Head of caudate nucleus (tissue), 42 donors: ENCODE measurements at regions not wholly inside any gene's neighbourhood (a gene's known extent, or its start where the extent isn't known, plus 50 kb on each side); places are given as distances from the start of the nearest gene placed in this dataset.
A peak's percentile ranks its signal among the peaks of the same experiment; 100 is the strongest.

Experiments
- DNase-seq, 42 donors: peaks; one replicate each; pipeline versions ENCODE4 v3.0.0 to v3.0.0-alpha.2; 2020 to 2021; ENCODE audit warnings: mixed read lengths in 7 of 42
- intact Hi-C: fragments of 100-400 bp; cut with DNase I; formaldehyde crosslinking; loops from one replicate; pipeline ENCODE4 v1.15.0; 2022

DNA sequence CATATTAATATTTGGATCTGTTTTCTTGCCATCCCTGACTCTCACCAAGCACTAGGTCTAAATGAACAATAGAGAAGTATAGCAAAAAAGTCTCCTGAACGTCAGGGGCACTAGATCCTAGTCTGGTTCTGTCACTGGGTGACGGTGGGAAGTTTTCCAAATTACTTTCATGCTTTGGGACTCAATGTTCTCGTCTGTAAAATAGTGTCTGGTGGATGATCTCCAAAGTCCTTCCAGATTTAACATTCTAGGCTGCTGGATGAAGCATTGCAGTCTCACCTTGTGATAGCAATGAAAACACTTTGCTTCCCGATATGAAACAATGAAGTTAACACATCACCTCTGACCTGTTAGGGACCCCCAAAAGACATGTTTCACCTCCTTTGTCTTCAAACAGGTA is 199.3 kb downstream of the SEC61B start:
- no peak for DNase-seq
- intact Hi-C loops: no loop called here

DNA sequence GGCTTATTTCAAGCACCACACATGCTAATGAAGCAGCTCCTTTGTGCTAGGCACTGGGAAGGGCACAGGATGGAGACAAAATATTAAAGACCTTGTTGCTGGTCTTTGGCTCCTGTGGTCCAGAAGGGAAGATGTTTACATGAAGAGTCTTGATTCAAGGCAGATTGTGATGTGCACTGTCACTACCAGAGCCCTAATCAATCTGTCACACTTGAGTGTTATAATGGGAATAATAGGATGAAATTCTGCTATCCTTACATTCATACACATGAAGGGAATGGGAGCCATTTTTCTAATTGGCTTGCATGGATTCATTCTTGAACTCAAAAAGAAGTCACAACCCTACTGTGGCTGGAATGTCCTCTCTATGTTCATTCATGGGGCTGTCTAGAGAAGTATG is 203.0 kb downstream of the SEC61B start:
- no peak for DNase-seq
- intact Hi-C loops: no loop called here

DNA sequence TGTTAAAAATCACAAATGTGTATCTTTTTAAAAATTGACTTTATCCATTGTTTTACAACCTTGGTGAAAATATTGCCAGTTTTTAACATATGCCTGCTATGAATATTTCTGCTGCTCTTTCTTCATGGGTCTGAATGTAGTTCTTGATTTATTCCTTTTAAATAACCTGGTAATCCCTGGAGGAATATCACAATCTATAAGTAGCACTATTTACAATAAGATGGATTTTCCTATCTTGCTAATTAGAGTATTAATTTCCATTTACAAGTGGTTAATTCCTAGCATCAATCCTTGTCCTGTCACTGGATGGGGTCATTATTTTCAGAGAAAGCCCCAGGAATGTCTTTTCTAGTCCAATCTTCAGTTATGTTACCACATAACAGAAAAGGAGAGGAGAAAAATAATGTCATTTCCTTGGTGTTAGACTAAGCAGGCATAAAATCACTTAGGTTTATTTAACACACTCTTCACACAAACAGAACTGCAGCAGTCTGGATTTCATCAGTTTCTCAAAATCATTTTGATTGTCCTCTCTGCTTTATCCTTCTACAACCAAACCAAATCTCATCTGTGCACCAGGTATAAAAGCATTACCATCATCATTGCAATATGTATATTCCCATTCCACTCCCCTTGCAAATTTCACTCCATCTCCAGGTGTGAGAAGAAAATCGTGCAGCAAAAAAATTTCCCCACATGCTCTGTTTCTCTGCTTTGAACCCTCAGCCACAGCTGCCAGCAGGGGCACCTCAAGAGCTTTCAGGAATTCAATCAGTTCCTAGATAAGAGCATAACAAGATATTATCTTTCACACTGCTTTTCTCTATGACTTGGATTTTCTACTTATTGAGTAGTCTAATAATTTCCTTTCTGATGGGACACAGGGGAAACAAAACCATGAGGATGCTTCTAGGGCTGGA is 204.1 kb downstream of the SEC61B start:
- intact Hi-C loops: no loop called here
- DNase-seq: no peak

DNA sequence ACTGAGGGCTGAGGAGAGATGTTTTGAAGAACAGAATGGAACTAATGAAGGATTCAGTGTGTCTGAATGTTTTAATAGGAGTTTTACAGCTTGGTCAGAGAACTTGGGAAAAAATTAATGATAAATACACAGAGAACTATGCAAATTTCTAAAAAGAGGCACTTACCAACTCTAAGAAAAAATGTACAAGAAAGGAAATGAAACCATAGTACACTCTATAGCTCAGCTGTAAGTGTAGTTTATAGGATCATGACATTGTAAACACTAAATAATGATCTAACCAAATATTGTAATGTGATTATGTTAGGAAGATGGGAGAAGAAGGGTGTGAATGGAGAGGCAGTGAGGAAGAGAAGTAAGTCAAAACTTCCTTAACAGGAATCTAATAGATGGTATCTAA is 205.2 kb downstream of the SEC61B start:
- intact Hi-C loops: no loop called here
- DNase-seq: no peak

DNA sequence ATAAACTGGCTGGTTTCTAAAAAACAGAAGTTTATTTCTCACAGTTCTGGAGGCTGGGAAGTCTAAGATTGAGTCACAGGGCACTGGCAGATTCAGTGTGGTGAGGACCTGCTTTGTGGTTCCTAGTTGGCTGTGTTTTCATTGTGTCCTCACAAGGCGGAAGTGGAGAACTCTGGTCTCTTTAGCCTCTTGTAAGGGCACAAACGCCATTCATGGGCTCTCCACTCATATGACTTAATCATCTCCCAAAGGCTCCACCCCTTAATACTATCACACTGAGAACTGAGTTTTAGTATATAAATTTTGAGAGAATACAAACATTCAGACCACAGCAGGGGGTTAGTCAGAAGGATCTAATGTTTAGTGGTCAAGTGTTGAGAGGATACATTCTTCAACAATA is 208.2 kb downstream of the SEC61B start:
- DNase-seq: no peak
- intact Hi-C loops: no loop called here

DNA sequence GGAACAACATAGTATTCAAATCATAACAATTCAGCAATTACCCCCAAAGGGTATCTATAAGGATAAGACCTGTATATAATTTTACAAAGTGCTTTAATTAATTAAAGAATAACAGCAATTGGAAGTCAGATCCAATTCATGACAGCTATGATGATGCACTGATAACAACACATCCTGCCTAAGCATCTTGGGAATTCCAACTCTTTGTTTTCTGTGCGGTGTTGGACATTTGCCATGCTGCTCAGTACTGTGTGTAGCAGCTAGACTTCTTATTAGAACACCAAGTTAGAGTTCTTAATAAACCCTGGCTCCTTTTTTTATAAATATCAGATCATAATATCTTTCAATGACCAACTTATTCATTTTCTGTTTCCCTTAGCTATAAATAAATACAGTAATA is 209.0 kb downstream of the SEC61B start:
- no peak for DNase-seq
- intact Hi-C loops: no loop called here

DNA sequence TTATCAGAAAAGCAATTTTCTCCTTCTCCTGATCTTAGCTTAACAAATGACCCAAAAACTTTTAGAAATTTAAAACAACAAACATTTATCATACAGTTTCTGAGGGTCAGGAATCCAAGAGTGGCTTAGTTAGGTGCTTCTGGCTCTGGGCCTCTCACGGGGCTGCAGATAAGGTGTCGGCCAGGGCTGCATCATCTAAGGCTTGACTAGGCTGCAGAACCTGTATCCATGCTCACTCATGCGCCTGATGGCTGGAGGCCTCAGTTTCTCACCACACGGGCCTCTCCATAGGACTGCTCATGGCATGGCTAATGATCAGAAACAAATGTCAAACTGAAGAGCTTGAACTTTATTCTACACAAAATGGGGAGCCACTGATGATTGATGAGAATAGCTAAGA is 210.0 kb downstream of the SEC61B start:
- intact Hi-C loops: no loop called here

DNA sequence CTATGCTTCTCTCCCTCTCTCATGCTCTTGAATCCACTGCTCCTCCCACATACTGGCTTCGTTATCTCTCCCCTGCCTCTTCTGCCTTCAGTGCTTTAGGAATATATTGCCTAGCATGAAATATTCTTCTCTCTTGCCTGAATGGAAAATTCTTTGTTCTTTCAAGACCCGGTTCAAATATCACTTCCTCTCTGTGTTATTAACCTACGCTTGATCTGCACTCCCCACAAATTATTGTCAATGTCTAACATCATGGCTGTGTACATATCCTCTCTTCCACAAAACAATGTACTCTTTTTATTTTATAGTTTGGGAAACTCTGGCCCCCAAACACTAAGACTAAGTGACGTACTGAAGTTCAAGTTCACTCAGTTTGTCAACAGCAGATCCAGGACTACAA is 211.0 kb downstream of the SEC61B start:
- intact Hi-C loops: no loop called here
- no peak for DNase-seq

More for the DNA sequence above, 210.0 kb downstream of the SEC61B start:
- no peak for DNase-seq

DNA sequence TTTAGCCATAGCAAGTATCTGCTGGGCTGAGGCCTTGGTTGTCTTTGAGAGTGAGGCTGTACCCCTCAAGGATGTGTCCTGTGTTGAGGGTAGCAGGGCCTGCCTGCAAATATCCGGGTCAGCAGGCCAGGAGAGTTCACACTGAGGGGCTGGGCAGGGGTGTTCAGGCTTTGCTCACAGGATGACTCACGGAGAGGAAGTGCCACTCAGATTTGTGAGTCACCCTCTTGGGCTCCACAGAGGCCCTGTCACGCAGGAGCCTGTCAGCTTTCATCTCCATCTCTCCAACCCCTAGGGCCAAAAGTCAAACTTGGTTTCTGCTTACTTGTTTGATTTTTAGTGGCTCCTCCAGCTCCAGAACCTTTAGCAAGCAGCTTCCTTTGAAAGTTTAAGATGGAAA is 211.5 kb downstream of the SEC61B start:
- DNase-seq: peak in 2 of 42 donors; percentile 2 to 16
- intact Hi-C loops: no loop called here

DNA sequence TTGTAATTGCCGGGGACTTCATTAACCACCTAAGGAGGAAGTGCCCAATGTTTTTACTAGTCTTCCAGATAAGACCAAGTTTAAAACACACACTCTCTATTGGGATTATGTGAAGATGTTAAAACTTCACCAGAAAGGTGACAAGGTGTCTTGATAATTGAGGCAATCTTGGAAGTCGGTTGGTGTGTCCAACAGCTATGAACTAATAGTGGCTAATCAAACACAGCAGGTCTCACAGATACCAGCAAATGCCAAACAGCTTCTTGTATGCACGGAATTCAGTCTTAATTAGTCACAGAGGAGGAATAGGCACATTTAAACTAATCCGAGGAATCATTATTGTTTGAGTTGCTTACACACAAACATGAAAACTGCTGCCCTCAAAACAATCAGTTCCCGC is 214.5 kb downstream of the SEC61B start:
- intact Hi-C loops: no loop called here

DNA sequence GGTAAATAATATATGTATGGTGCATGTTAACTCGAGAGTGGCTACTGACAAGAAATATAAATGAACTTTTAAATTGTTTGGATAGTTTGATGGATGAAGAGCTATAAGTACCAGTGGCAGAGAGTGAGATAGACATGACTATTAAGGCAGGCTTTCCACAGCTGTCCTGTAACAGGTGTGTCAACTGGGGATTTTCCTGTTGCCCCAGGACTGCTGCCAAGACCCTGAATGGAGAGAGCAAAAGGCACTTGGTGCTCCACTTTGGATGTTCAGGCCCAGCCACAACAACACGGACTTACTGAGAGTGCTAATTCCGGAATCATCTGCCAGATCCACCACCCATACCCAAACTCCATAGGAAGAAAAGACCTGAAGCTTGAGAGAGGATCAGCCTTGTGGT is 215.1 kb downstream of the SEC61B start:
- intact Hi-C loops: no loop called here

More for the DNA sequence above, 214.5 kb downstream of the SEC61B start:
- DNase-seq: no peak

DNA sequence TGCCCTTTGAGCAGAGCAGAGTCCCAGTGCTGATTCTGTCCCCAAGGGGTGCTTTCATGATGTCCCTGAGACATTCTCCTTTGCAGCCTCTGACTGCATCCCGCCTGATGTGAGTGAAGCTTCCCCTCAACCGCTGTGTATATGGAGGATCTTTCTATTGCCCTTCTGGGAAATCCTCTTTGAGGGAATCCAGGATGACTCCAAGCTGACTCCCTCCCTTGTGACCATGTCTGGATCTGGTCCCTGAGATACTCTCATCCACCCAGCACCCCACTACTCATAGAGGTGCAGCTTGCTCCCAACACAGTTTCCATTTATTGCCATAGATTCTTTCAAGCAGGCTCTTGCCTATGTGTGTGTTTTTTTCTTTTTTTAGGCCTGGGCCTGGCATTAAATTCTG is 216.5 kb downstream of the SEC61B start:
- DNase-seq: no peak
- intact Hi-C loops: no loop called here

More for the DNA sequence above, 215.1 kb downstream of the SEC61B start:
- DNase-seq: no peak

DNA sequence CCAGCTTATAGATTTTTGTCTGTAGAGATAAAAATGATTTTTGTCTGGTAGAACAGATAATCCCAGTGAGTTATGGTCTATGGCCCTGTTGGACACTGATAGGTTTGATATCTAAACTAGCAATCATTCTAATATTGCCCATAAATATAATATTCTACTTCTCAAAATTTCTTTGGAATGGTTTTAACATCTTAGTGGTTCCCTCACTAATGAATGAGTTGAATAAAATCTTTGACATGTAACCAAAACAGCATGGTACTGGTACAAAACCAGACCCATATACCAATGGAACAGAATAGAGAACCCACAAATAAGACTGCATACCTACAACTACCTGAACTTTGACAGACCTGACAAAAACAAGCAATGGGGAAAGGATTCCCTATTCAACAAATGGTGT is 219.7 kb downstream of the SEC61B start:
- intact Hi-C loops: no loop called here
- DNase-seq: no peak

DNA sequence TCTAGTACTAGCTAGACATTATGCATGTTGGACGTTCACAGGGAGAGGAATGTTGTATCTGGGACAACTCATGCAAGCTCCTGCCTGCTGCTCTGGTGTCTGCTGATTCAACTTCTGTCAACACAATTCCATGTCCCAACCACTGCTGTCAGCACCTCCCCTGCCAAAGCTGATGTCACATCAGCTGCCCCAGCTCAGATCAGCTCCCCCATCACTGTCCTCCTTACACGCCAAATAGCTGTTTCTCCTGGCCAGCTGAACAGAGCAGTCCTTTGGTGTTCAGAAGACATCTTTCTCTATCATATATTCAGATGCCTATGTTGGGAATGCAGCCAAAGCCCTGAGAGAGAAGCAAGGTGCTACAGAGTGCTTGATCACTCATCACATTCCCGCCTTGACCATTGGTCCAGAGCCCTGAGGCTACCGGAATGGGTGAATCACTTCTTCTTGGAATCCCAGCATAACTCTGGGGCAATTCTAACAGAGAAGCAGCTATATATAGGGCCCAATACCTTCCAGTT is 223.3 kb downstream of the SEC61B start:
- intact Hi-C loops: no loop called here
- peak in 2 of 42 donors; percentile 7 to 42 for DNase-seq

DNA sequence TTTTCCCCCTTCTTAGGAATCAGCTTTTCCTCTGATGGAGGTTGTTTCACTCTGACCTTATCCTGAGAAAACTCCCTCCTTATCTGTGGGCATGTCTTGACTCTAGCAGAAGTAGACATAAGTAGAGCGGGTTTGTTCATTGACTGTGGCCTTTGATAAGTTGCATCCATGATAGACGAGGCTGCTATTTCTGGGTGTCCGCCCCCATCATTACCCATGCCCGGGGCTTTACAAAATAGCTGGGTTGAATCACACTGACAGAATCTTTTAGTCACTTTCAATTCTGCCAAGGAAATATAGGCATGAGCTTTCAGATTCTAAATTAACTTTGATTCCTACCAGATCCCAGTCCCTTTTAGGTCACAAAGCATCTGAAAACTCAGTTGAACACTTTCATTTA is 223.8 kb downstream of the SEC61B start:
- intact Hi-C loops: no loop called here

DNA sequence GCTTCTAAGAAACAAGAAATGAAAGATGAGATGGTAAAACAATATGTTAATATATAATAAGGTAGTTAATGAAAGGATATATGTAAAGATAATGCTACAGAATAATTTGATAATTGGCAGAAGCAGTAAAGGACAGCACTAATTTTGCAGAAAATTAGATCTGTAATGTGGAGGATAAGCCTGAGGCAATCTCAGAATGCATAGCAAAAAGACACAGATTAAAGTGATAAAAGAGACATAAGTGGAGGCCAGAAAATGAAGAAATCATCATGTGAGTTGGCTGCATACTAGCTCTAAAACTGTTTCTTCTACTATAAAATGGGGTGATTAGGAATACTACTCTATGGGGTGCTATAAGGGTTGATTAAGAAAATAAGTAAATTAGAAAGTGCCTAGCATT is 225.9 kb downstream of the SEC61B start:
- intact Hi-C loops: no loop called here
- no peak for DNase-seq

More for the DNA sequence above, 223.8 kb downstream of the SEC61B start:
- peak in 1 of 42 donors; percentile 5 for DNase-seq

DNA sequence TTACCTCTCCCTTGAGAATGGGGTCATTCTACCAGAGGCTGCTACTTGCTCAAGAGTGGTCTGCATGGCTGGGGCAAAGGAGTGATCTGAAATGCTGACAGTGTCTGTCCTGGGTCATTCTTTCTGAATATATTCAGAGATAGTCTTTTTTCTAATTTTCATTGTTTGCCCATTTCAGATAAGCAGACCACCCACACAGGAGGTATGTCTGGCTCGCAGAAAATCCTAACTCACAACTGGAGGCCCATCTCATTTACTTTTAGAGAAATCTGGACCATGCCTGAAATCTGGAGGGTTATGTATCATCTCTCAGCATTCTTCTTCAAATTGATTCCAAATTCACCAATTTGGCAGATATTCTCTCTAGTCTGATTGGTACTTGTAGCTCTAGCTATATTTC is 227.6 kb downstream of the SEC61B start:
- intact Hi-C loops: no loop called here
- no peak for DNase-seq

DNA sequence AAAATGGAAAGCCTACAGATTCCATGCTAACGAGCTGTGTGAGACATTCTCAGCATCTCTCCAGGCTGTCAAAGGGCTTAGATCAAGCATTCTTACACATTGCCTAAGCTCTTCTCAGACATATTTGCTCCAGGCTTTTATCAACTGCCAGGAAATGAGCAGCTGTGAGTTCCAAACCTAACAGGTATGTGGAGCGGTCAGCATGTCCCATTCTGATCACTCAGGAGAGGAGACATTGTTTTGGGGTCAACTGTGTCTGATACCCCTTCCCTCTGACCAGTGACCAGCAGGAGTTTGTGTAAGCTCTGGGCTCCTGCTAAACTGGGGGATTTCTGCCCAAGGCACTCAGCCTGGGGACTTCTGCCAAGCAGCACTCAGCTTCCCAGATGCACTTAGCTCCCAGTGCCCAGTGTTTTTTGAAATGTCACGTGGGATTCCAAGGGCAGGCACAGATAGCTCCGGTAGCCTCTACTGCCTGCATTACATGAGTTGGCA is 229.1 kb downstream of the SEC61B start:
- DNase-seq: peak in 28 of 42 donors; percentile 9 to 78 (median 46)
- intact Hi-C loops: no loop called here

DNA sequence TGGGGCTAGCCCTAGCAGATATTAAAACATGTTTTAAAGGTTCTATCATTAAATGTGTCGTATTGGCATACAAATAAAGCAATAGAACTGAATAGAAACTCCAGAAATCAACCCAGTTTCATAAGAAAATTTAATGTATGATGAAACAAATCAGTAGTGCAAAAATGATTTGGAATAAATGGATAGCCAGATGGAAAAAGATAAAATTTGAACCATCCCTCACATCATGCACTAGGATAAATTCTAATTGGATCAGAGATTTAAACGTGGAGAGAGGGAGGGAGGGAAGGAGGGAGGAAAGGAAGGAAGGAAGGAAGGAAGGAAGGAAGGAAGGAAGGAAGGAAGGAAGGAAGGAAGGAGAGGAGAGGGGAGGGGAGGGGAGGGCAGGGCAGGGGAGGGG is 235.3 kb downstream of the SEC61B start:
- intact Hi-C loops: no loop called here
- DNase-seq: no peak

DNA sequence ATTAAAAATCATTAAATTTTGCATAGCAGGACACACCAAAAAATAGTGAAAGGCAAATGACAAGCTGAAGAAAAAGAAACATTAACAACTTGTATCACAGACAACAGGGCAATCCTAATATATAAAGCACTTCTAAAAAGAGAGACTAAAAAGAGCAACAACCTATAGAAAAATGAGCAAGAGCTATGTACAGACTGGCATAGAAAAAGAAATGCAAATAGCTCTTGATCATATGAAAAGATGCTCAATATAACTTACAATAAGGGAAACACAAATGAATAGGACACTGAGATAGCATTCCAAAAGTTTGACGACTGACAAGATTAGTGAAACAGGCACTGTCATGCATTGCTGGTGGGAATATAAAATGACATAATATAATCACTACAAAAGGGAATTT is 235.9 kb downstream of the SEC61B start:
- intact Hi-C loops: no loop called here
- DNase-seq: no peak

DNA sequence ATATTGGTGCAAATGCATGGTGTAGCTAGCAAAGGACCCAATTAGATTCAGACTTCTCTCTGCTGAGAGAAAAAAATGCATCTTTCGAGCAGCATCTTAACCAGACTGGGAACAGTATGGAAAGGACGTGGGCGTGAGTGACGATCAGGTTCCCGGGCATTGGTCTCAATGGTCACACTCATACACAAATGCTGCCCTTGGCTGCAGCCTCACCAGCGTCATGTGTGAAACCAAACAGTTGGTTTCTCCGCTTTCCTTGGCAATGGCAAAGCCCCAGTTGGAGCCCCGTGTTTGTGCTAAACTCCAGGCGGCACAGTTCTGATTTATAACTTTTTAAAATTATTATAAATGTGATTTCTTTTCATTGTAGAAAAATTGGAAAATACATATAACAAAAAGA is 237.8 kb downstream of the SEC61B start:
- DNase-seq: no peak
- intact Hi-C loops: no loop called here
